Endothelial cell of umbilical vein (primary cell): ENCODE measurements at regions not wholly inside any gene's neighbourhood (a gene's known extent, or its start where the extent isn't known, plus 50 kb on each side); places are given as distances from the start of the nearest gene placed in this dataset.

ENCODE experiments used
- BruUV-seq: library from RNA; stranded (reverse); fragments of 400-500 nt; replicated peaks from 2 replicates; lab custom pipeline; 2021; lab: Mats Ljungman, UMichigan
- CTCF ChIA-PET: fragments of 300-600, 350-600 bp; sonication (Branson Sonifier 250); formaldehyde crosslinking; loops from one replicate; lab custom pipeline; 2021; ENCODE audit warnings: antibody characterized with exemption, inconsistent platforms; lab: Charles Lee
- POLR2A ChIA-PET: fragments of 300-600, 350-600 bp; sonication (Branson Sonifier 250); formaldehyde crosslinking; loops from one replicate; lab custom pipeline; 2021; ENCODE audit warnings: antibody characterized with exemption, inconsistent platforms; lab: Charles Lee
- DNase-seq: peaks from one replicate; pipeline ENCODE4 v3.0.0-alpha.2; 2011; ENCODE audit warnings: low read depth, low spot score
- FAIRE-seq: peaks from 2 replicates; lab custom pipeline; 2011; peaks lifted over from hg19 to GRCh38; lab: Jason Lieb, UNC
- H2AFZ ChIP-seq: 2 replicates; pipeline ENCODE4 v1.6.0; 2012; ENCODE audit warnings: low read depth, low read length, control low read depth, inconsistent platforms
- H3K27ac ChIP-seq: 2 replicates; pipeline ENCODE4 v1.5.1; 2011; ENCODE audit warnings: low read depth, mild to moderate bottlenecking, control low read depth, low read length, moderate library complexity; ENCODE audit not compliant: insufficient read depth
- H3K27me3 ChIP-seq, 2 experiments: 2 replicates each; pipeline versions ENCODE4 v1.6.0 to v1.6.1; 2011; ENCODE audit warnings: low read length in 2 of 2, mixed read lengths in 1 of 2; ENCODE audit not compliant: control insufficient read depth in 2 of 2, insufficient read depth in 2 of 2
- H3K36me3 ChIP-seq, 2 experiments: 2 replicates in 1 of 2; 3 replicates in 1 of 2; pipeline ENCODE4 v1.5.1; 2011; ENCODE audit warnings: low read length in 2 of 2, mild to moderate bottlenecking in 1 of 2, moderate library complexity in 1 of 2; ENCODE audit not compliant: control insufficient read depth in 2 of 2, insufficient read depth in 2 of 2; ENCODE audit errors: extremely low read depth in 1 of 2
- H3K4me1 ChIP-seq: 3 replicates; pipeline ENCODE4 v1.5.1; 2011; ENCODE audit warnings: mild to moderate bottlenecking, low read length; ENCODE audit not compliant: control insufficient read depth, insufficient read depth; ENCODE audit errors: extremely low read depth
- H3K4me2 ChIP-seq: 2 replicates; pipeline ENCODE4 v1.6.1; 2011; ENCODE audit warnings: low read length, control low read depth, mixed read lengths; ENCODE audit not compliant: insufficient read depth
- H3K4me3 ChIP-seq, 3 experiments: fragments of 200-600 bp in 1 of 3; sonication (generic), shearing (Covaris generic) in 1 of 3; replicated peaks in 1 of 3; 2 replicates each; pipeline ENCODE4 v1.5.1; 2011 to 2016; ENCODE audit warnings: control low read depth in 3 of 3, low read length in 3 of 3, mild to moderate bottlenecking in 2 of 3, inconsistent platforms in 1 of 3, low read depth in 1 of 3, moderate library complexity in 1 of 3; ENCODE audit not compliant: insufficient read depth in 1 of 3
- H3K79me2 ChIP-seq: 2 replicates; pipeline ENCODE4 v1.6.0; 2012; ENCODE audit warnings: low read length, inconsistent platforms; ENCODE audit not compliant: control insufficient read depth, insufficient read depth
- H3K9ac ChIP-seq: replicated peaks from 2 replicates; pipeline ENCODE3; 2011; ENCODE audit warnings: low read length, control low read depth; ENCODE audit not compliant: insufficient read depth; ENCODE audit errors: extremely low read depth
- H3K9me1 ChIP-seq: replicated peaks from 3 replicates; pipeline ENCODE4 v1.6.0; 2011; ENCODE audit warnings: mild to moderate bottlenecking, low read length; ENCODE audit not compliant: control insufficient read depth, insufficient read depth; ENCODE audit errors: extremely low read depth
- H3K9me3 ChIP-seq: replicated peaks from 2 replicates; pipeline ENCODE4 v1.5.1; 2012; ENCODE audit warnings: low read length, inconsistent platforms; ENCODE audit not compliant: control insufficient read depth, insufficient read depth
- H4K20me1 ChIP-seq: replicated peaks from 2 replicates; pipeline ENCODE3; 2011; ENCODE audit warnings: mild to moderate bottlenecking, low read length; ENCODE audit not compliant: control insufficient read depth, insufficient read depth; ENCODE audit errors: extremely low read depth
- EZH2 ChIP-seq: IDR thresholded peaks from 2 replicates; pipeline ENCODE4 v1.6.1; 2012; ENCODE audit warnings: borderline replicate concordance, low read depth, mild to moderate bottlenecking, moderate library complexity, low read length, inconsistent platforms; ENCODE audit not compliant: severe bottlenecking
- FOS ChIP-seq: IDR thresholded peaks from 2 replicates; pipeline ENCODE4 v1.6.1; 2011; ENCODE audit warnings: mild to moderate bottlenecking, low read length, moderate library complexity, borderline replicate concordance; ENCODE audit not compliant: insufficient read depth
- GATA2 ChIP-seq: IDR thresholded peaks from 2 replicates; pipeline ENCODE4 v1.7.0; 2011; ENCODE audit warnings: low read depth, mild to moderate bottlenecking, moderate library complexity, mixed read lengths, low read length; ENCODE audit not compliant: insufficient read length, insufficient read depth
- JUN ChIP-seq: IDR thresholded peaks from 2 replicates; pipeline ENCODE4 v1.6.1; 2011; ENCODE audit warnings: borderline replicate concordance, low read depth; ENCODE audit not compliant: insufficient read length, insufficient read depth
- MYC ChIP-seq: IDR thresholded peaks from one replicate; pipeline ENCODE4 v1.6.1; 2011; ENCODE audit warnings: mild to moderate bottlenecking, low read depth, low read length
- POLR2A ChIP-seq: IDR thresholded peaks from 2 replicates; pipeline ENCODE4 v1.6.1; 2012; ENCODE audit warnings: low read depth, mild to moderate bottlenecking, control low read depth, low read length
- POLR2AphosphoS5 ChIP-seq: IDR thresholded peaks from 2 replicates; pipeline ENCODE4 v1.6.1; 2012; ENCODE audit warnings: low read depth, mild to moderate bottlenecking, control low read depth, low read length, moderate library complexity; ENCODE audit not compliant: insufficient read depth
- dilution Hi-C: fragments of 300-500 bp; cut with MboI; formaldehyde crosslinking; loops from one replicate; pipeline ENCODE4 v1.15.0; 2019; ENCODE audit warnings: low sequenced_read_pairs; ENCODE audit not compliant: extremely low pct_ligation_motif_present
- intact Hi-C: fragments of 100-400 bp; cut with micrococcal nuclease; formaldehyde crosslinking; loops from one replicate; pipeline ENCODE4 v1.10.0; 2022
- TF ChIP-seq, protein P1 (sequence below): IDR thresholded peaks from 2 replicates; pipeline ENCODE4 v1.6.1; 2011; ENCODE audit not compliant: insufficient read depth, insufficient read length
- TF ChIP-seq, protein P2 (sequence below), 2 donors: IDR thresholded peaks; 1 replicate in 1 of 2; 2 replicates in 1 of 2; pipeline ENCODE4 v1.5.1; 2011; ENCODE audit warnings: low read length in 2 of 2, mild to moderate bottlenecking in 2 of 2, moderate library complexity in 2 of 2, control low read depth in 1 of 2, inconsistent platforms in 1 of 2, low read depth in 1 of 2; ENCODE audit not compliant: insufficient read depth in 1 of 2; ENCODE audit errors: extremely low read depth in 1 of 2

DNA sequence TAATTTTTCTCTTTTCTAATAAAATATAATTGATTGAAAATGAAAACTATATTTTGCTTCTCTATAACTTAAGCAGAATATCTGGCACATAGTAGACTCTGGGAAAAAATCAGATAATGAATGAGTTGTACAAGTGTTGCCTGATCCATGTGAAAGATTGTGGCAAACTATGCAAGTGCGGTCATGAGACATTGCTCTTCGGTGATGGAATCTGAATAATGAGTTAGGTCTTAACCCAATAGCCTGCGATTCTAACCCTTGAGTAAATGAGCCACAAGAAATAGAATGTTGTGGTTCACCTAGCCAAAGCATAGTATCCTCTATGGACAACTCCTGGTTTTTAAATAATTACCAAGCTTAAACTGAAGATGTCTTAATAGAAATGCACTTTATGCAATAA, 333.7 kb upstream of the LUZP2 start:
- Histone ChIP-seq H3K4me2 (no peak overlapping the region), H3K4me3 (no peak overlapping the region), H3K79me2 (no peaks in the 10 kb centered on the region), H3K9me1 (no peaks in the 10 kb centered on the region), H2AFZ (no peak overlapping the region), H3K27ac (no peak overlapping the region), H3K9ac (no peak overlapping the region), H3K27me3 (no peaks in the 10 kb centered on the region), H3K9me3 (no peaks in the 10 kb centered on the region), H4K20me1 (no peaks in the 10 kb centered on the region), H3K36me3 (no peaks in the 10 kb centered on the region), H3K4me1 (no peaks in the 10 kb centered on the region)
- ChIA-PET POLR2A (no interaction called here), CTCF (interaction anchor here (1.2 kb wide), 2 partner anchors 9 to 10 kb away, joined by 3 to 4 read pairs; no protein-coding TSS in a partner anchor)
- dilution Hi-C loops = no loop called here
- no peak for FAIRE-seq
- BruUV-seq = no TSS peak
- DNase-seq = no peak
- TF ChIP-seq MYC (no peak), EZH2 (no peak), POLR2AphosphoS5 (no peak), GATA2 (no peak), POLR2A (no peak), FOS (no peak), JUN (no peak)
- TF ChIP-seq, protein P1, sequence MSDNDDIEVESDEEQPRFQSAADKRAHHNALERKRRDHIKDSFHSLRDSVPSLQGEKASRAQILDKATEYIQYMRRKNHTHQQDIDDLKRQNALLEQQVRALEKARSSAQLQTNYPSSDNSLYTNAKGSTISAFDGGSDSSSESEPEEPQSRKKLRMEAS = no peak
- TF ChIP-seq, protein P2, sequence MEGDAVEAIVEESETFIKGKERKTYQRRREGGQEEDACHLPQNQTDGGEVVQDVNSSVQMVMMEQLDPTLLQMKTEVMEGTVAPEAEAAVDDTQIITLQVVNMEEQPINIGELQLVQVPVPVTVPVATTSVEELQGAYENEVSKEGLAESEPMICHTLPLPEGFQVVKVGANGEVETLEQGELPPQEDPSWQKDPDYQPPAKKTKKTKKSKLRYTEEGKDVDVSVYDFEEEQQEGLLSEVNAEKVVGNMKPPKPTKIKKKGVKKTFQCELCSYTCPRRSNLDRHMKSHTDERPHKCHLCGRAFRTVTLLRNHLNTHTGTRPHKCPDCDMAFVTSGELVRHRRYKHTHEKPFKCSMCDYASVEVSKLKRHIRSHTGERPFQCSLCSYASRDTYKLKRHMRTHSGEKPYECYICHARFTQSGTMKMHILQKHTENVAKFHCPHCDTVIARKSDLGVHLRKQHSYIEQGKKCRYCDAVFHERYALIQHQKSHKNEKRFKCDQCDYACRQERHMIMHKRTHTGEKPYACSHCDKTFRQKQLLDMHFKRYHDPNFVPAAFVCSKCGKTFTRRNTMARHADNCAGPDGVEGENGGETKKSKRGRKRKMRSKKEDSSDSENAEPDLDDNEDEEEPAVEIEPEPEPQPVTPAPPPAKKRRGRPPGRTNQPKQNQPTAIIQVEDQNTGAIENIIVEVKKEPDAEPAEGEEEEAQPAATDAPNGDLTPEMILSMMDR (IDR thresholded peaks at IDR 0.05; ENCODE audit: extremely low read depth in 1 of 2, insufficient read depth in 1 of 2, low read depth in 1 of 2, low read length in 2 of 2) = no peak
- intact Hi-C loops = no loop called here
